ENCODE measurements at regions not wholly inside any gene's neighbourhood (a gene's known extent, or its start where the extent isn't known, plus 50 kb on each side); places are given as distances from the start of the nearest gene placed in this dataset.
"Not testable (repeated sequence)": the region's sequence is repeated elsewhere in the genome, so short reads cannot be mapped to it uniquely, and the experiment has no call there.

- not testable (repeated sequence) for DNase-seq (ENCODE audit: low spot score)
Measured at GRCh38 chr1:149229813-149230212, 126.5 kb upstream of the NBPF9 start.

DNA sequence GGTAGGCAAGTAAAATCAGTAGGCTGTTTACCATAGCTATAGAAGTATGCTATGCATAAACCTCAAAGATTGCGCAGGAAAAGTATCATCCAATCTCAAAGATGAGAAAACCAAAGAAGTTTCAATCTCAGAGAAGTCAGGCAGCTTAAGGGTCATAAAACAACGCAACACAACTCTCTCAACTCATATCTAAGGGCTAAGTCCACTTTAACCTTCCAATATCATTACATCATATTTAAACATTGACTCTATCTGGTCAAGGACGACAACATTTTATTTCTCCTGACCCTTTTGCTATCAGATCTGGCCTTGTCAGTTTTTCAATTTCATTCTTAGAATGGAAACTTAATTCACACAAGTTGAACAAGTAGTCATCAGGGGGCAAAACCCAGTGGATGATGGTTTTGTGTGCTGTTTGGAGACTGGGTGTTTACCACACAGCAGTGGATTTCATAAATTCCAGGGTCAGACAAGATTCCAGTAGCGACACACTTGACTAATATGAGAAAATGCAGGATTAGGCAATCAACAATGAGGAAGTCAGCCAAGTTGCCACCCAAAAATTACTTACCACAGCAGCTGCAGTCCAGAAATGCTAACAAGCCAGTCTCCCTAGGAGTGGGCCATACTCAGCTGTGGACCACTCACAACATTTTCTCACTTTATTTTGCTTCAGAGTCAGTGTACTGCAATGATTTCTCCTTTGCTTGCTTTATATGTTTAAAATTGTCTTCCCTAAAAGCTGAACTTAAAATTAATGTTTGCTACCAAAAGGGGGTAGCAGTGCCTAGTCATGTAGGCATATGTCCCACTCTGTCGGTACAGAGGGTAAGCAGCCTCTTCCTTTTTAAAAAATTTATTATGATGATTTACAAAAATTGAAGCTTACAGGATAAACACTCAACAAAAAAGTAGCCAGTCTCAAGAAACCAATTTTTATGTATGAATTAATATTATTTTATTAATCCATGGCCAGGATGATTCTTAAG, 131.9 kb upstream of the NBPF9 start:
- DNase-seq (ENCODE audit: low spot score): not testable (repeated sequence)

- not testable (repeated sequence) for DNase-seq (ENCODE audit: low spot score)
Measured at GRCh38 chr1:149237515-149237914, 134.2 kb upstream of the NBPF9 start.

GRCh38 chr1:149239897-149240508, 136.7 kb upstream of the NBPF9 start:
- not testable (repeated sequence) for DNase-seq (ENCODE audit: low spot score)

DNA sequence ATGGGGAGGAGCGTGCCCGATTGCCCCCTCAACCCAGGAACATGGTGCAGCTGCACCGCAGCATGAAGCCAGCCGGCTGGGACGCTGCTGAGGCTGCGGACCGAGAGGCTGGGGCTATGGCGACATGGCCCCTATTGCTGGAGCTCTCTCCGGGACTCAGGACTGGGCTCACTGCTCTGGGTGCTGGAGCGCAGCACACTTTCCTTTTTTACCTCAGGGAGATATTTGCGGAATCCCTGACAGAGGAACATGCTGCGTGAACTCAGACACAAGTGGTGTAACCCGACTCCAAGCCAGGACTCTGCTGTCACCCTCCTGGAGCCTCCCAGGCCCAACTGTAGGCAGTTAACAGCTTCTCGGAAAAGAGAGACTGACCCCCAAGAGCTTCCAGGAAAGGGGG, 137.2 kb upstream of the NBPF9 start:
- DNase-seq (ENCODE audit: low spot score): not testable (repeated sequence)

- DNase-seq (ENCODE audit: low spot score): not testable (repeated sequence)
Measured at GRCh38 chr1:149241272-149241671, 137.9 kb upstream of the NBPF9 start.

- DNase-seq (ENCODE audit: low spot score): not testable (repeated sequence)
Measured at GRCh38 chr1:149243572-149243971, 140.2 kb upstream of the NBPF9 start.

DNA sequence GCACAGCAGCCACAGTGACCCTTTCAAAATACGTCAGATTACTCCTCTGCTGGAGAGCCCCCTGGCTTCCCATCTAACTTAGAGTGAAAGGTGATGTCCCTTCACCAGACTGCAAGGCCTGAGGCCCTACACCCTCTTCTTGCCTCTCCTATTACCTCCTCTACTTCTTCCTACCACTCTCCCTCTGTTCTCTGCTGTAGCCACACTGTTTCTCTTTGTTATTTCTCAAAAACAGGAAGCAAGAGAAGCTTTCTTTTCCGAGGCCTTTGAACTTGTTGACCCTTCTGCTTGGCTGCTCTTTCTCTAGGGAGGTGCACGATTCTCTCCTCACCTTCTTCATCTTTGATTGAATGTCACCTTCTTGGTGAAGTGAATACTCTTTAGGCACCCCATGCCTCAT, 141.3 kb upstream of the NBPF9 start:
- DNase-seq (ENCODE audit: low spot score): not testable (repeated sequence)

DNA sequence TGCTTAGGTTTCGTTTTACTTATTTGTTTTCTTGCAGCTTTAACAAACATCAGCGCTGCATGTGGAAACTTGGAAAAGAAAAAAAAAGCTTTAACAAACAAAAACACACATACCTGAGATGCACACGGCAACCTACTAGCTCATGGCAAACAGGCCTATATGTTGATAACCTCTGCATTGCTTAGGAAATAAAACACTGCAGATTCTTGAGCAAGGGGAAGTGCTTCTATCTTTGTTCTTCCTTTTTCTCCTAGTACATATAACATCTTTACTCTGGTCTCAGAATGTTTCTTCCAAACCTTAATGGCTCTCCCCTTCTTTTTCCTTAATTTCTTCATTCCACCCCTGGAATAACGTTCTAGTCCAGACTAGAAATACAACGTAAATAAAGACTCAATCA, 142.9 kb upstream of the NBPF9 start:
- DNase-seq (ENCODE audit: low spot score): not testable (repeated sequence)

DNA sequence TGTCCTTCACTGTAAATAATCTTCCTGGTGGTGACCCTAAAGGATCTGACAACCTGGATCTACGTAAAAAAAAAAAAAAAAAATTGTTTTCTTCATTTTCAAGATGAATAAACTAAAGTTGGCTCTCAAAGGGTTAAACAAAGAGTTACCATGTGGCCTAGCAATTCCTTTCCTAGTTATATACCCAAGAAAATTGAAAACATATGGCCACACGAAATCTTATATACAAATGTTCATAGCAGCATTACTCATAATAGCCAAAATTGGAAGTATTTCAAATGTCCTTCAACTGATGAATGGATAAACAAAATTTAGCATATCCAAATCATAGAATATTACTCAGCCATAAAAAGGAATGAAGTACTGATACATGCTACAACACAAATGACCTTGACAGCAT, 145.3 kb upstream of the NBPF9 start:
- DNase-seq (ENCODE audit: low spot score): not testable (repeated sequence)

GRCh38 chr1:149249850-149250467, 146.6 kb upstream of the NBPF9 start:
- not testable (repeated sequence) for DNase-seq (ENCODE audit: low spot score)

- DNase-seq (ENCODE audit: low spot score): not testable (repeated sequence)
Measured at GRCh38 chr1:149254894-149255847, 151.8 kb upstream of the NBPF9 start.

DNA sequence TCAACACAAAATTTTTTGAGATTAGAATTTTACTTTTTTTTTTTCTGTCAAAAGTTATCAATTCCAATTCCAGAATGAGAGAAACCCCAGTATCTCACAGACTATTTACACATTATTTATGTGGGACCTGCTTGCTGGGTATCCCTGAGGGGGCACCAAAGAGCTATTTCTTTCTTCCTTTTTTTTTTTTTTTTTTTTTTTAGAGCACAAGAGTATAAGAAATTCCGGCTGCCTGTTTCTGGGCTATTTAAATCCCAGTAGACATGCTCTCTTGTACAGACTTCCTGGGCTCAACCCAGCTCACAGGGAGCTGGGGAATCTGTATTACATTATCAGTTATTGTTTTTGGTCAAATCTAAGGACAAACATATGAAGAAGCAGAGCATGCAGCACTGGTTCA, 156.9 kb upstream of the NBPF9 start:
- DNase-seq (ENCODE audit: low spot score): not testable (repeated sequence)

DNA sequence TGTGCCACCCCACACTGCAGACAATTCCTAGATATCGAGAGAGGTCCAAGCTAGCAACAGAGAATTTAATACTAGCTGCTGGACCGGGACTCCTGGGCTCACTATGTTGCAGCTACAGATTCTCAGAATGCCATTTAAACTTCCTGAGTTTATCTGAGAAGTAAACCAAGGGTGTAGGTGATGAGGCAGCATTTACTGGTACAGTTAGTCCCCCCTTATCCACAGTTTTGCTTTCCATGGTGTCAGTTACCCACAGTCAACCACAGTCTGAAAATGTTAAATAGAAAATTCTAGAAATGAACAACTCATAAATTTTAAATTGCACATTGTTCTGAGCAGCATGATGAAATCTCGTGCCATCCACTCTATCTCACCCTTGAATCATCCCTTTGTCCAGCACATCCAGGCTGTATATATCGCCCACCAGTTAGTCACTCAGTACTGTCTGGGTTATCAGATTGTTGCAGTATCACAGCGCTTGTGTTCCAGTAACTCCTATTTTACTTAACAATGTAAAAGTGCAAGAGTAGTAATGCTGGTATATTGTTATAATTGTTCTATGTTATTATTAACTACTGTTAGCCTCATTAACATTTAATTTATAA, 157.5 kb upstream of the NBPF9 start:
- not testable (repeated sequence) for DNase-seq (ENCODE audit: low spot score)

GRCh38 chr1:149267287-149267686, 163.9 kb upstream of the NBPF9 start:
- DNase-seq (ENCODE audit: low spot score): not testable (repeated sequence)

- not testable (repeated sequence) for DNase-seq (ENCODE audit: low spot score)
Measured at GRCh38 chr1:149269001-149269702, 165.8 kb upstream of the NBPF9 start.

GRCh38 chr1:149269833-149270232, 166.5 kb upstream of the NBPF9 start:
- not testable (repeated sequence) for DNase-seq (ENCODE audit: low spot score)

- not testable (repeated sequence) for DNase-seq (ENCODE audit: low spot score)
Measured at GRCh38 chr1:149274493-149274892, 171.1 kb upstream of the NBPF9 start.

GRCh38 chr1:149275802-149276201, 172.5 kb upstream of the NBPF9 start:
- DNase-seq (ENCODE audit: low spot score): not testable (repeated sequence)

DNA sequence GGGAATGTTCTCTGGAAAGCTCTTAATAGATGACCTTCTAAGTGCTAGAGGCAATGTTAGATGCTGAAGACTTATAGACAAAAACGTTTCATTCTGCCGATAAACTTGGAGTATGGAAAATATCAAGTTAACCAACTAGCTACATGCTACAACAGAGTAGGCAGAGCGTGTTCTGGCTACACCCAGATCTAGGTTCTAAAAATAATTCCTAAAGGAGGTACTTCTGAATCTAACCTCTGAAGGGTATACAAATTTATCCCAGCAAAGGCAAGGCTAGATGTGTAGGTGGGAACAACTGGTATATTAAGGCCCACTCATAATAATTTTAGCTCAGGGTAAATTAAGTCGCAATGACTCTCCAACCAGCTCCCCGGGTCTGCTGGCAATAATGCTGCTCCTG, 173.1 kb upstream of the NBPF9 start:
- DNase-seq (ENCODE audit: low spot score): not testable (repeated sequence)

All from hematopoietic multipotent progenitor cell treated with erythropoietin and hydrocortisone succinate and interleukin-3 and kit ligand, for 17 days (in vitro differentiated cells).